ENCODE measurements at regions not wholly inside any gene's neighbourhood (a gene's known extent, or its start where the extent isn't known, plus 50 kb on each side); places are given as distances from the start of the nearest gene placed in this dataset.

- DNase-seq, result no peak
Measured at GRCh38 chr4:31068257-31069075, 348.3 kb downstream of the PCDH7 start.

DNA sequence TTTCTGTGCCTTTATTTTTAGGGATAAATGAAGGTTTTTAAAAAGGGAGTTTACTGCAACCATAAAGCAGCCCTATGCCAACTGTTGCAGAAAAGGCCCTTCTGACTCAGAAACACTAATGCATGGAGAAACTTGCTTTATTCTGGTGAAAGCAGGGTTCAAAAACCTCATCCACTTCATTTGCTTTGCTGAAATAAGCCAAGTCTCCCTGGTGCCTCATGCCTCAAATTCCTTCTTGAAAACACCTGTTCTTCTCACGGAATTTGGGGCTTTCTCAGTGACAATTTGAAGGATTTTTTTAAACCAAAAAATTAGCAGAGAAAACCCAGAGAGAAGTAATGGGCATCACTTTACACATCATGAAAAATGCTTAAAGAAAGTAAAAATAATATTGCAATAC is 349.0 kb downstream of the PCDH7 start:
- no peak for DNase-seq

- DNase-seq, result peak; percentile 55
Measured at GRCh38 chr4:31071508-31072486, 351.6 kb downstream of the PCDH7 start.

GRCh38 chr4:31075969-31076368 is 355.8 kb downstream of the PCDH7 start:
- DNase-seq, result no peak

DNA sequence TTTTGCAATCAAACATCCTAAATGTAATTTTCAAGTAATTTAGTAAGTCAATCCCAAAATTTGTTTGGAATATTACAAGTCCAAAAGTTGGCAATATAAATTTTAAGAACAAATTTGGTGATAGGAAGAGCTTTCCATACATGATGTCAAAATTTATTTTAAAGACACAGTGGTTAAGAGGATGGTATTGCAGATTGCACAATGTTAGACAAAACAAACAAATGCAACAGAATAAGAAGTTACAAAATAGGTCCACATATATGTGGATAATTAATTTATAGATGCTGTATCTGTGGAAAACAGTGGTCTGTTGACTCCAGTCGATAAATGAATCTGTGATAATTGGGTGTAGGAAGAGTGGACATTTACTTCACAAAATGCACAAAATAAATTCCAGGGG is 358.5 kb downstream of the PCDH7 start:
- DNase-seq, result no peak

GRCh38 chr4:31080887-31081286 is 360.7 kb downstream of the PCDH7 start:
- peak; percentile 35 for DNase-seq

DNA sequence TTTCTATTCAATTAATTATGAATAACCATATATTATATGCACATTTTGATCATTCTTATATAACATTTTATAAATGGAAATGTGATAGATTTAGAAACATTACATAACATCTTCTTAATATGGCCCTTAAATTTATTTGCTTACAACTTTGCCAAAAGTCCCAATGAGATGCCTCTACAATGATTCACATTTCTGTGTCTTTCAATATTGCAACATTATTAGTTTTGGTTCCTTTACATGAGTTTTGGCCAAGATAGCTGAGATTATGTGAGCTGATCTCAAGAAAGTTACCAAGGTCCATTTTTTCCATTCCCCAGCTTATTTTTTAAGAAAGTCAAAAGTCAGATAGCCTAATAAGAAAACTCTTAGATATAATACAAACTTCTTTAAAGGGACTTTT is 361.2 kb downstream of the PCDH7 start:
- DNase-seq, result peak; percentile 81

GRCh38 chr4:31083456-31083855 is 363.3 kb downstream of the PCDH7 start:
- no peak for DNase-seq

- DNase-seq, result no peak
Measured at GRCh38 chr4:31084806-31085416, 364.7 kb downstream of the PCDH7 start.

DNA sequence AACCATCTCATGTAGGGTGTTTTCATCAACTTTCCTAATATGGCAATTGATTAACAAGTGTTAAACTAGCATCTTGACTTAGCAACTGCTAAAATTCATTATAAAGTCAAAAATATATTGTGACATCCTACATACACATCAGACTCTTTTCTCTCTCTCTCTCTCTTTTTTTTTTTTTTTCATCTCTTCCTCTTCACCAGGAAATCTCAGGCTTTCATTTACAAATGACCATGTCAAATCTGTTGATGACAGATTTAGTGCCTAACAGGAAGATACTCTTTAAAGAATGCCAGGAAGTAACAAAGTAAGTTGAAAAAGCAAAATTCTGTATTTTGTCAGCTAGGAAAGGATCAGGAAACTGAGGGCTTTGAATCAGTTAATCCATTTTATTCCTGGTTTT is 365.5 kb downstream of the PCDH7 start:
- no peak for DNase-seq

- DNase-seq, result peak; percentile 30
Measured at GRCh38 chr4:31086756-31087330, 366.7 kb downstream of the PCDH7 start.

GRCh38 chr4:31088600-31089230 is 368.5 kb downstream of the PCDH7 start:
- peak; percentile 68 for DNase-seq

DNA sequence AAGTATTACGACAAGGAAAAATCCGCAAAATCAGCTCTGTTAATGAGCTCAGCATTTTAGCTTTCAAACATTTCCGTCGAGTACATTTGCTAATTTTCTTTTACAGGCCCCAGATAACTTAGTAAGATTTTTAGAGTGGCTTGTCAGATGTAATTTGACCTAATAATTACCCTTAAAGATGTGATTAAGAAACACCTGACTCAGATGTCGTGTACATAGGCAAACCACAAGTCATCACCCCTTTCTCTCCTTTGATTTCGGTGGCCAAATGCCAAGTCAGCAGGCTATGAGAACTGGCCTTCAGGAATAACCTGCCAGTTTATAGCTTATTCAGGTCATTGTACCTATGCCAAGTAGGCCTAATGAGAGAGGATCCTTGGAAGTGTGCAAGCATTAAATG is 369.6 kb downstream of the PCDH7 start:
- peak; percentile 43 for DNase-seq

DNA sequence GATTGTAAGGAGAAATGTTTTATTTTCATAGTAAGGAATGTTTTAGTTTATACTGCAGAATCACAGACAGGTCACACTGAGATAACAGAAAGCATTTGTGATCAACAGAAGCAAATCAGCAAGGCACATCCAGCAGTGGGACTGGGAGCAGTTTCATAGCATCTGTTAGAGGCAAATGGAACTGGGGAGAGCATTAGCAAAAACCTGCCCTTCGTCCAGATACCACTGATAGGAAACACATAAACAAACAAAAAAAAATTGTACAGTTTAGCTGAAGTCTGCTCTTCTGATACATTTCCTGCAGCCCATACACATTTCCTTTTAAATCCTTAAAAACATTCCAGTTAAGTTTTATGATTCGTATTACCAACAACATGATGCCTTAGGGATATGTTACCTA is 374.3 kb downstream of the PCDH7 start:
- no peak for DNase-seq

DNA sequence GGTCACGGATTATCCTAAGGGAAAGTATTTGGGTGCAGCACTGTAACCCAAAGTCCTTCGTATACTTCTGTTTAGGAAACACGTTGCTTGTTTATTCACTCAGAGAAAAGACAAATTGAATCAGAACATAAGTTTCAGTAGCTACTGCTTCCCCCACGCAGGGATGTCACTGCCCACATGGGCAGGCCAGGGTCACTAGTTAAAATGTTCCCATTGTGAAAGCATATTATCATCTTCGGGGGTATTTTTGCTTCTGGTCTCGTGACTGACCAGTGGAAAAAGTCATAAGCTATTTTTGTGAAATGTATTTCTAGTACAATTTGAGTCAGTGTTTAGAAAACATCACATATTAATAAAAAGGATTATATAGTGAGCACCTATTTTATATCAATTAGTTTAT is 377.8 kb downstream of the PCDH7 start:
- no peak for DNase-seq

DNA sequence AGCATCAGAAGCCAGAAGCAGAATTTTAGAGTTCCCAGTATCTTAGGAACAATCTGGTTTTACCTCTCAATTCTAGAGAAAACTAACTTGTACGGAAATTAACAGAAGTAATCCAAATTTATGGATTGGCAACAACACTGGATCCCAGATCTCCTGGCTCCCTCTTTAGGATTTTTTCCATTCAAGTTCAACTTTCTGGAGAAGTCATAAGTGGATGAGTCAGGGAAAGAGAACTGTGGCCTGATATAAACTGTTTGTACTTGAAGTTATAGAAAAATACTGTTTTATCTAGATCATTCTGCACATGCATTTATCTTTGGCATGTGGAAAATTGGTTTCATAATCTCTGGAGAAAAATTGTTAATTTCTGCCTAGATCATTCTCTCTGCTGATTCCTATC is 380.4 kb downstream of the PCDH7 start:
- no peak for DNase-seq

- no peak for DNase-seq
Measured at GRCh38 chr4:31104043-31104442, 383.9 kb downstream of the PCDH7 start.

GRCh38 chr4:31104577-31104976 is 384.4 kb downstream of the PCDH7 start:
- no peak for DNase-seq

DNA sequence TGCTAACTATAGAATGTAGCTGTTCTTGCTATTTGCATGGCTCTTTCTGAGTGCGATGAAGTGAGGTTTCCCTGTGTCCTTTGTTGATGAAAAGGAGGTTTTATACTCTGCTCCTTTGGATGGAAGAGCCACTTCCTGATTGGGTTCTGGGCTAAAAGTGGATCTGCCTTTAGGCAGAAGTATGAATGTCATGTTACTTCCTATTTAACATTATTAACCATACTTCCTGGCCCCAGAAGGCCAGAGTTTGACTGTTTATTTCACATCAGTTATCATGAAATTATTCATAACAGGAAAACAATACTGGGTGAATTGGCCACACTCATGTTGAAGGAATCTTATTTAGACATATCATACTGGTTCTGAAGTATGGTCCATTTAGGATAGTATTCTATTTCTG is 386.2 kb downstream of the PCDH7 start:
- DNase-seq, result no peak

DNA sequence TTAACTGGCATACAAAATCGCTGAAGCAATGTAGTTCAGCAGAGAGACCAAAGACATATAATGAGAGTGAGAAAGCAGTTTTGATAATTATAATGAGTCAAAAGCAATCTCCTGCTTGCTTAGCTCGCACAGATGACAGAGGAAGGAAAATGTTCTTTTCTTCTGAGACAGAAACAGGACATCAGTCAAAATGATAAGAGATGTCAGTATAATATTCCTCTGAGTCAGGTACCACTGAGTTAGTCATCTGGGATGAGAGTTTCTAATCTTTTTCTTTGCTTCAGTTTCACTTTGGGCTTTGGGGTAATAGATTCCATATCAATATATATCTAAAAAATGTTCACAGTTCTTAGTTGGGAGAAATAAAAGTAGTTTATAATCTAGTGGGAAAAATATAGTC is 387.2 kb downstream of the PCDH7 start:
- DNase-seq, result peak; percentile 23

DNA sequence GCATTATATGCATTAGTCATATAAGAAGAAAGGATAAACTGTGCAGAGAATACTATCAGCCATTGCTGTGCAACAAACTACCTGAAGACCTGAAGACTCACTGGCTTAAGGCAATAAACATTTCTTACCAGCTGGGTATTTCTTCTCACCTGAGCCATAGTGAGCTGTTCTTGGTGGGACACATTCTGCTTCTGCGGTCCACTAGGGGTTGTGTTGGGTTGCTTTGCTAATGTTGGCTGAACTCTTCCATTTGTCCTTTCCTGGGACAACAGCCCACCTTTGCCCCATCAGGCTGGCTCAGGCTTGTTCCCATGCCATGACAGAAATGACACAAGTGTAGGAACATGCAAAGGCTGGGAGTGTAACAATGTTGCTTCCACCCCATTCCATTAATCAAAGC is 388.6 kb downstream of the PCDH7 start:
- DNase-seq, result no peak

DNA sequence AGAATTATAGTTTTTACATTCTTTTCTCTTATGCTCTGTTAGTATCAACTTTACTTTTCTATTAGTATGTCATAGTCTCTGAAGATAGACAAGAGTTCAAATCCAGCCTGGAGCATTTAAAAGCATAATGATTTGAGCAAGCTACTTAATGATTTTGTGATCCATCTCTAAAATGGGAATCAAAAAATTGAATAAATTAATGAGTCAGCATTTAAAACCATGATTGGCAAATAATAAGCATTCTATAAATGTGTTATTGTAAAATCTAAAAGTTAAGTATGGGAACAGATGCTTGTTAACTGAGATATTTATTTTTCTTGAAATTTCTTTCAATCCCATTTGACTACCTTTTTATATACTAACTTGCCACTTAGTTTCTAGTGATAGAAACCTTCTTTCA is 391.6 kb downstream of the PCDH7 start:
- DNase-seq, result no peak

GRCh38 chr4:31114816-31115215 is 394.6 kb downstream of the PCDH7 start:
- DNase-seq, result no peak
